ENCODE measurements at regions not wholly inside any gene's neighbourhood (a gene's known extent, or its start where the extent isn't known, plus 50 kb on each side); places are given as distances from the start of the nearest gene placed in this dataset.

DNA sequence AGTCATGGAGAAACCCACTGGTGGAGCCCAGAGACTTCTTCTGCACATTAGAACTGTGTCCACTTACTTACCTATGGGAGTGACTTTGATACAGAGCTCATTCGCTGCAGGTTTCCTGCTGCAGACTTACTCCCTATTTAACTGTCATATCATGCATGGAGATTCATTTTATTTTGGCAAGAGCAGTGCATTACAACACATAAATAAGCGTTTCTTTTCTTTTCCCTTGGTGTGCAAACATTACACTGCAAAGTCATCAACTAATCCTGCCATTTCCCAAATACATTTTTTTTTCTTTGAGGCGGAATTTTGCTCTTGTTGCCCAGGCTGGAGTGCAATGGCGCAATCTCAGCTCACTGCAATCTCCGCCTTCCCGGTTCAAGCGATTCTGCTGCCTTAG, 230.9 kb upstream of the SFRP2 start:
- TF ChIP-seq, protein P1, sequence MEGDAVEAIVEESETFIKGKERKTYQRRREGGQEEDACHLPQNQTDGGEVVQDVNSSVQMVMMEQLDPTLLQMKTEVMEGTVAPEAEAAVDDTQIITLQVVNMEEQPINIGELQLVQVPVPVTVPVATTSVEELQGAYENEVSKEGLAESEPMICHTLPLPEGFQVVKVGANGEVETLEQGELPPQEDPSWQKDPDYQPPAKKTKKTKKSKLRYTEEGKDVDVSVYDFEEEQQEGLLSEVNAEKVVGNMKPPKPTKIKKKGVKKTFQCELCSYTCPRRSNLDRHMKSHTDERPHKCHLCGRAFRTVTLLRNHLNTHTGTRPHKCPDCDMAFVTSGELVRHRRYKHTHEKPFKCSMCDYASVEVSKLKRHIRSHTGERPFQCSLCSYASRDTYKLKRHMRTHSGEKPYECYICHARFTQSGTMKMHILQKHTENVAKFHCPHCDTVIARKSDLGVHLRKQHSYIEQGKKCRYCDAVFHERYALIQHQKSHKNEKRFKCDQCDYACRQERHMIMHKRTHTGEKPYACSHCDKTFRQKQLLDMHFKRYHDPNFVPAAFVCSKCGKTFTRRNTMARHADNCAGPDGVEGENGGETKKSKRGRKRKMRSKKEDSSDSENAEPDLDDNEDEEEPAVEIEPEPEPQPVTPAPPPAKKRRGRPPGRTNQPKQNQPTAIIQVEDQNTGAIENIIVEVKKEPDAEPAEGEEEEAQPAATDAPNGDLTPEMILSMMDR (IDR thresholded peaks at IDR 0.05) = no peak
- no peak for TF ChIP-seq EZH2 (IDR thresholded peaks at IDR 0.05; ENCODE audit: borderline replicate concordance, insufficient read depth, low read depth, low read length, poor library complexity, severe bottlenecking)
